Stimulated activated CD8-positive, alpha-beta memory T cell treated with anti-CD3 and anti-CD28 coated beads, Interleukin-4, amount 100 ng/mL, for 48 hours (primary cell): ENCODE measurements at regions not wholly inside any gene's neighbourhood (a gene's known extent, or its start where the extent isn't known, plus 50 kb on each side); places are given as distances from the start of the nearest gene placed in this dataset.
"Not testable (repeated sequence)": the region's sequence is repeated elsewhere in the genome, so short reads cannot be mapped to it uniquely, and the experiment has no call there.

Experiments
- DNase-seq: peaks from one replicate; pipeline ENCODE4 v3.0.0-alpha.2; 2020

DNA sequence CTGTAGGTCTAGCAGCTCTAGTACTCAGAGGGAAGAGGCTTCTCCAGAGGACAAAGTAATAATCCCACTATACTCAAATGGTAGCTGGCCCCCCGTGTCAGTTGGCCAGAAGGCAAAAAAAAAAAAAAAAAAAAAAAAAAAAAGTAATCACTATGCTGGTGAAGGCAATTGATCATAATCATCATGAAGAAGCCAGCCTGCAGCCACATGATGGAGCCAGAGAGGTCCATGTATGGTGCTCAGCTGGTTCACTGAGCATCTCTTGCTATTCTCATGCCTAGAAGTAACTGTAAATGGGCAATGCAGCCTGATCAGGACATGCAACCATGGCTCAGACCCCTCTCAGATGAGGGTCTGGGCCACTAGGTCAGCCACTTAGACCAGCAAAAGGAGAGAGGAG is 378.8 kb downstream of the MED13L start:
- no peak for DNase-seq

GRCh38 chr12:115897729-115898128 is 379.8 kb downstream of the MED13L start:
- DNase-seq, result no peak

DNA sequence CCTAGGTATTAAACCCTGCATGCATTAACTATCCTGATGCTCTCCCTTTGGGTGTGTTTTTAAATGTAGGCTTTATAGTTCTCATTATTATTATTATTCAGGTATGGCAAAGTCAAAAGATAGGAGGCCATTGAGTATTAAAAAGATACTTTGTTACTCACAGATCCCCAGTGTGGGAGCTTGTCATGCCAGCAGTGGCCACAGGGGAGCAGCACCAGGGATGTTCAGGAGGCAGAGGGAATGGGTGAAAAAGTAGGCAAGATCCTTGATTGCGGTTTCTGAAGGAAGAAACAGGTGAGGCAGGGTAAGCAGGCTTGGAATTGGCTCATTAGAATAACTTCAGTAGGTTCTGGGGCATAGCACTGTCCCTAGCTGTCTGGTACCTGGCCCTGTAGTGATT is 382.2 kb downstream of the MED13L start:
- peak; percentile 25 for DNase-seq

DNA sequence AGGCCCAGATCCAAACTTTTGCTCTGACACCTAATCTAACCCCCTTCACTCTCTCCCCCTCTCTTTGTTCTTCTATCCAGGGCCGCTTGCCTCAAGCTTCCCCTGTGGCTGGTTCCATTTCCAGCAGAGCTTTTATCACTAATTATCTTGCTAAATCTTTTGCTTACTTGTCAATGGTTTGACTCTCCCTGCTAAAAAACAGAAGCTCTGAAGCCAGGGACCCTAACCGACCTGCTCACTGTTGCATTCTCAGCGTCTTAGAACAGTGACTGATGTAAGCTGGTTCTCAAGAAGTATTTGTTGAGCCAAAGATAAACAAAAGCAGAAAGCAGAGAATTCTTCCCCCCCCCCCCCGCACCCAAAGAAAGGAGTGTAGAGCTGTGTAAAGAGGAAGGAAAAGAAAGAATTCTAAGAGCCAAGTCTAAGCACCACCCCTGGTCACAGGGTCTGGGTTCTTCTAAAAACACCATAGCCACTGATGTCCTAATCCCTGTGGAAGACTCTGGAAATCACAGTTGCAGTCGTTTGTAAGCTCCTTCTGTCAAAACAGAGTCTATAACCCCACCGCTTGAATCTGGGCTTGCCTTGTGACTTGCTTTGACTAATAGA is 385.8 kb downstream of the MED13L start:
- no peak for DNase-seq

GRCh38 chr12:115886666-115887065 is 390.8 kb downstream of the MED13L start:
- no peak for DNase-seq

DNA sequence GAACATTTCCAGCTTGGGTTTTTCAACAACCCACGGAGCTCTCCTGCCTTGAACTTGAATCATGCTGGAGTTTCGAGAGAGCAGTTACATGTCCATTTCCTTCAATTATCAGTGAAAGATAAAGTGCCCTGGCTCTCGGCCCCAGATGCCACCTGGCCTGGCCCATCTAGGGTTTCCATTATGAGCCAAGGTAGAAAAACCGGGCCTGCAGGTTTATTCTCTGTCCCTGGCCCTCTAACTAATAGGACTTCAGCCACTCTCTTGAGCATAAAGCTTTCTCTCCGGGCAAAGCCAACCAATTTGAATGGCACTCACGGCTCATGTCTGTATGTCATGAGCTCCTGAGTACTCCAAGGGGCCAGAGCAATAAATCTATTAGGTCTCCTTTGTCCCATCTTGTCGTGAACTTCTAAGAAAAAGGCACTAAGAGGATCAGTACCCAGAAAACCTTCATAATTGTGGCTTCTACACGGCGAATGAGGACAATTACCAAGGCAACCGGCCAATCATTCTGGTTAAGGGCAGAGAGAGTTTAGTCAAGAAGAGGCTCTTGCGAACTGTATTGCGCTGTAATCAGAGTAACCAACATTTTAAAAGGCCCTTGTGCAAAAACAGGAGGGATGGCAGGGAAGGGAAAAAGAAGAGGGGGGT is 392.3 kb downstream of the MED13L start:
- no peak for DNase-seq

- no peak for DNase-seq
These were observed 394.6 kb downstream of the MED13L start for GRCh38 chr12:115882936-115883335.

DNA sequence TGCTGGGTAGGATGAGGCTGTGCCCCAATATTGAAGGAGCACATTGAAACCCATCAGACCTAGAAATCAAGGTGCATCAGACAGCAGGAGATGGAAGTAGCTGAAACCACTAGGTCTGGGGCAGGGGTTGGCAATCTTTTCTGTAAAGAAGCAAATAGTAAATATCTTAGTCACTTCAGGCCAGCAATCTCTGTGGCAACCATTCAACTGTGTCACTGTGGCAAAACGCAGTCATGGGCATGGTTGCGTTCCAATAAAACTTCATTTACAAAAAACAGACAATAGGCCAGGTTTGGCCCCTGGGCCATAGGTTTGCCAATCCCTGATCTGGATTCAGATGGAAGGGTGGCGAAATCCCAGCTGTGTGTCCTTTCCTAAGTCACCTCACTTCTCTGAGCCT is 397.3 kb downstream of the MED13L start:
- DNase-seq, result no peak

- no peak for DNase-seq
These were observed 398.1 kb downstream of the MED13L start for GRCh38 chr12:115879354-115879753.

DNA sequence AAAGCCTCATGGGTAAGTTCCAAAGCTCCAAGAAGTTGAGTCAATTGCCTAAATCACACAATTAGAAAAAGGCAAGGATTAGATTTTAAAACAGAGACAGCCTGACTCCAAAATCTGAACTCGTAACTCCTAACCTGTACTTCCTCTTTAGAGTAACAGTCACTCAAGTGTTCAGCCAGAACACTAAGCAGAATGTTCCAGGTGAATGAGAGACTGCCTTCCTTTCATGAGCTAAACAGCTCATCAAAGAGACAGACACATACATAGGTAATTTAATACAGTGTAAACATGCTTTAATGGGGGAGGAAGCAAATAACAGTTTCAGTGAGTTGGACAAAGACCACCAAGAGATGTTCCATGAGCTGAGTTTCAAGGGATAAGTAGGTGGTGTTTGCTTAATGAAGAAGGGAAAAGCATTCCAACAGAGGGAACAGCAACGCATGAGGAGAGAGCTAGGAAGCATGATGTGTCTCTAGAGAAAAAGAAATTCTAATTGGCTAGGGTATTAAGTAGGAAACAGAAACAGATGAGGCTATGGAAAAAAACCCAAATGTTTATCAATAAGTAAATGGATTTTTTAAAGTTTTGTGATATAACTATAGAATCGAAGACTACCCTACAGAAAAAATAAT is 403.9 kb downstream of the MED13L start:
- no peak for DNase-seq

GRCh38 chr12:115872919-115873357 is 404.6 kb downstream of the MED13L start:
- no peak for DNase-seq

GRCh38 chr12:115872212-115872611 is 405.3 kb downstream of the MED13L start:
- no peak for DNase-seq

DNA sequence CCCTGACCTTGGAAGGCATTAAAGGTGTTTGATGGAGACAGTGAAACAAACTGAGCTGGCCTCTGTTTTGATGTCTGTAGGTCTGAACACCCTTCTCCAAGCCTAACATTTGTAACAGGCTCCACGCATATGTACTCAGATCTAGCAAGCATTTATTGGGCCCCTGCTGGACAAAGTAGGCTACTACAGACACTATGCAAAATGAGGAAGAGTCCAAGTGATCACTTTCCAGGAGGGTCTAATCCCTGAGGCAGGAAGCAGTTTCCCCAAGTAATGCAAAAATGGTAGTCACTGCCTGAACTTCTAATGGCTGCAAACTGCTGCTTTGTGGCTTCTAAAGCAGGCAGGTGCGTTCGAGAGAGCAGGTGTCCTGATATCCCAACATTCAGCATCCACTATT is 405.8 kb downstream of the MED13L start:
- DNase-seq, result no peak

GRCh38 chr12:115870510-115870909 is 407.0 kb downstream of the MED13L start:
- no peak for DNase-seq

DNA sequence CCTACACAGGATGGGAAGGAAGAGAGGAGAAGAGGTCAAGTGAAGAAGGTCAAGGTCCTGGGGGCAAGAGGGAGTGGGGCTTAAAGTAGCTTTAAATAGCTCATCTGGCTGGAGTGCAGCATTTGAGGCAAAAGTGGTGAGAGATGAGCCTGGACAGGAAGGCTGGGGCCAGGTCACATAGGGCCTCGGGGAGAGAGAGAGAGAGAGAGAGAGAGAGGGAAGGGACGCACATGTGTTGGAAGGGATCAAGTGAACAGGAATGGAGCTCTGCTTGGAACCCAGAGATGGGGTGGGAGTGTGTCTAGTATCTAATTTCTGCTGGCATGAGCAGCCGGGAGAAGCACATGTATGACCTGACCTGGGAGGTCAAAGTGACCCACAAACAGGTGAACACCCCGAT is 407.5 kb downstream of the MED13L start:
- DNase-seq, result no peak

DNA sequence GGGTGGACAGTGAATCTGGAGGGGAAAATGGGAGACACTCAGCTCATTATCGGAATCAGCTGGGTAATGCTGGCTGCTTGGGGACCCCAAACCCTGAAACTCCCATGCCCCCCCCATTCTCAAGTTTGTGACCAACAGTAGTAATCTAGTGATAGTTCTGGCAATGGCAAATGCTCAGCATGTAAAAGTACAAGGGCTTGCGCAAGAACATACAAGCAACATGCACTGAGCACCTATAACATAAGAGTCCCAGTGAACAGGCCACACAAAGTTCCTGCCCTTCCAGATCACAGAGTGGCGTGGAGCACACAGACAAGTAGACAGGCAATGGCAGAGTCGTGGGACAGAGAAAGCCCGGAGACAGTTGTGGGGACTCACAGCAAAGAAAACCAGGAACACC is 407.9 kb downstream of the MED13L start:
- no peak for DNase-seq

- no peak for DNase-seq
These were observed 408.9 kb downstream of the MED13L start for GRCh38 chr12:115868624-115869023.

- DNase-seq, result no peak
These were observed 409.6 kb downstream of the MED13L start for GRCh38 chr12:115867854-115868253.

- no peak for DNase-seq
These were observed 410.5 kb downstream of the MED13L start for GRCh38 chr12:115866909-115867525.

DNA sequence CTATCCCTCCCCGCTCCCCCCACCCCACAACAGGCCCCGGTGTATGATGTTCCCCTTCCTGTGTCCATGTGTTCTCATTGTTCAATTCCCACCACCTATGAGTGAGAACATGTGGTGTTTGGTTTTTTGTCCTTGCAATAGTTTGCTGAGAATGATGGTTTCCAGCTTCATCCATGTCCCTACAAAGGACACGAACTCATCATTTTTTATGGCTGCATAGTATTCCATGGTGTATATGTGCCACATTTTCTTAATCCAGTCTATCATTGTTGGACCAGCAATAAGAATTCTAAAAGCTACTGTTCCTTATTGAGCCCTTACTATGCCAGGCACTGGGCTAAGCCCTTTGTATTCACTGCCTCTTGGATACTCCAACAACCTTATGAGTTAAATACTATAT is 411.2 kb downstream of the MED13L start:
- not testable (repeated sequence) for DNase-seq

- no peak for DNase-seq
These were observed 413.1 kb downstream of the MED13L start for GRCh38 chr12:115864396-115864795.

GRCh38 chr12:115860619-115861018 is 416.9 kb downstream of the MED13L start:
- no peak for DNase-seq

- no peak for DNase-seq
These were observed 418.3 kb downstream of the MED13L start for GRCh38 chr12:115859231-115859630.

DNA sequence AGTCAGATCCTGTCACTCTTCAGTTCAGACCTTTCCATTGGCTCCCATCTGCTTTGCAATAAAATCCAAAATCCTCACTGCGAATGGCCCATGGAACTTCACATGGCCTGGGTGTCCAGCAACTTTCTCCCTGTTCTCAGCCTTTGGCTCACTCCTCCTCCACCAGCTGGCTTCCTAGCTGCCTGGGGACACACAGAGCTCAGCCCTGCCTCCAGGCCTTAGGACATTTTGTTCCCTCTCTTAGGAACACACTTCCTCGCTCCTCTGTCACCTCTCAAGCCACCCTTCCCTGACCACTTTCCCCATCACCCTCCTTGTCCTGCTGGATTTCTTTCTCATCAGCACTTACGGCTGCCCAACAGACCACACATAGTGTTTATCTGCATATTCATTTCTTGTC is 419.6 kb downstream of the MED13L start:
- DNase-seq, result no peak
